NCI-H510A treated with DMSO at 0.1 percent for 48 hours (cell line): ENCODE measurements at regions not wholly inside any gene's neighbourhood (a gene's known extent, or its start where the extent isn't known, plus 50 kb on each side); places are given as distances from the start of the nearest gene placed in this dataset.
A peak's percentile ranks its signal among the peaks of the same experiment; 100 is the strongest.

Experiments
- DNase-seq: peaks from one replicate; lab custom pipeline; 2025; lab: John Stamatoyannopoulos, UW

DNA sequence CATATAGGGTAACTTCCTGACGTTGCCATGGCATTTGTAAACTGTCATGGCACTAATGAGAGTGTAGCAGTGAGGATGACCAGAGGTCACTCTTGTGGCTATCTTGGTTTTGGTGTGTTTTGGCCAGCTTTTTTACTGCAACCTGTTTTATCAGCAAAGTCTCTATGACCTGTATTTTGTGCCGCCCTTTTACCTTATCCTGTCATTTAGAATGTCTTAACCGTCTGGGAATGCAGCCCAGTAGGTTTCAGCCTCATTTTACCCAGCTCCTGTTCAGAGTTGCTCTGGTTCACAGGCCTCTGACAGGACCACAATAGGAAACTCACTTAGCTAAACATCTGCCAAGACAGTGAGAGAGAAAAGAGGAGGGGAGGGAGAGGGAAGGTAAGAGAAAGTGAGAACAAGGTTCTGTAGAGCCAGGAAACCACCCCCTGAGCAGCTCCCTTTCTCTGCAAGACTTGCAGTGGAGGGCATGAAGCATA is 64.8 kb upstream of the PLEKHG3 start:
- DNase-seq, result no peak

DNA sequence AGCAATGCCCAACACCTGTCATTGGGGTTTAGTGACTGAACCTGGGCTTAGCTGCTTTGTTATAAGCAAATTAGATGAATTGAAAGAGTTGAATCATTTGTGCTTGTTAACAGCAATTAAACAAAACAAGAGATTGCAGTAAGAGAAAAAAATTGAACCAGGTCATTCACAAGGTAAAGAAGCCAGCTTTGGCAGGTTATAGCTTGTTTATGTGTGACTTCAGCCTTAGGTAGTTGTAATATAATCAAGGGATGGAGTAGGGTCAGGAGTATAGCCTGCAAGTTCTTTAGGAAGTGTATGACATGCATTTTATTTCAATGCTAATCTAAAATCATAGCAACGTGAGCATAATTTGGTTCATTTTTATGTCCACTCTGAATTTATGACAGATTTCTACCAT is 63.4 kb upstream of the PLEKHG3 start:
- no peak for DNase-seq

DNA sequence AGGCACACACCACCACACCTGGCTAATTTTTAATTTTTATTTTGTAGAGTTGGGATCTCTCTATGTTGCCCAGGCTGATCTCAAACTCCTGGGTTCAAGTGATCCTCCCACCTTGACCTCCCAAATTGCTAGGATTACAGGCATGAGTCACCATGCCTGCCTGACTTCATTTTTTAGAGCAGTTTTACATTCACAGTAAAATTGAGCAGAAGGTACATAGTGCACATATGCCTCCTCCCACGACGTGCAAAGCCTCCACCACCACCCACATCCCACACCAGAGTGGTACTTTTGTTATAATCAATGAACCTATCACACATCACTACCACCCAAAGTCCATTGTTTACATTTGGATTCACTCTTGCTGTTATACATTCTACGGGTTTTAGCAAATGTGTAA is 62.5 kb upstream of the PLEKHG3 start:
- DNase-seq, result no peak

DNA sequence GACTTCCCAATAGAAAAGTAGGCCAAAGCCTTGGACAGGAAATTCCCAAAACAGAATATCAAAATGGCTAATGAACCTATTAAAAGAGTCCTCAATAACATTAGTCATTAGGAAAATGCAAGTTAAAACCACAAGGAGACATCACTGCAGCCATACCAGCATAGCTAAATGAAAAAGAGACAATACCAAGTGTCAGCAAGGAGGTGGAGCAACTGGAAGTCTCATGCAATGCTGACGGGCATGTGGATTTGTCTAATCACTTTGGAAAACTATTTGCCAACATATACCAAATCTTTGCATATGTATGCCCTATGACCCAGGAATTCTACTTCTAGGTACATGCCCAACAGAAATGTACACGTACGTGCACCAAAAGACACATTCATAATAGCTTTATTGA is 60.5 kb upstream of the PLEKHG3 start:
- DNase-seq, result no peak

DNA sequence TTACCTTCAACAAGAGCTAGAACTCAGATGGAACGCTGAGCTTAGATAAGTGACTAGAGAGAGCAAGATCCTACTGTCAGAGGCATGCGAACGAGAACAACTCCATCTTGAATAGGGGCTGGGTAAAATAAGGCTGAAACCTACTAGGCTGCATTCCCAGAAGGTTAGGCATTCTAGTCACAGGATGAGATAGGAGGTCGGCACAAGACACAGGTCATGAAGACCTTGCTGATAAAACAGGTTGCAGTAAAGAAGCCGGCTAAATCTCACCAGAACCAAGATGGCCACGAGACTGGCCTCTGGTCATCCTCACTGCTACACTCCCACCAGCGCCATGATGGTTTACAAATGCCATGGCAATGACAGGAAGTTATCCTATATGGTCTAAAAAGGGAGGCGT is 59.6 kb upstream of the PLEKHG3 start:
- DNase-seq, result no peak

DNA sequence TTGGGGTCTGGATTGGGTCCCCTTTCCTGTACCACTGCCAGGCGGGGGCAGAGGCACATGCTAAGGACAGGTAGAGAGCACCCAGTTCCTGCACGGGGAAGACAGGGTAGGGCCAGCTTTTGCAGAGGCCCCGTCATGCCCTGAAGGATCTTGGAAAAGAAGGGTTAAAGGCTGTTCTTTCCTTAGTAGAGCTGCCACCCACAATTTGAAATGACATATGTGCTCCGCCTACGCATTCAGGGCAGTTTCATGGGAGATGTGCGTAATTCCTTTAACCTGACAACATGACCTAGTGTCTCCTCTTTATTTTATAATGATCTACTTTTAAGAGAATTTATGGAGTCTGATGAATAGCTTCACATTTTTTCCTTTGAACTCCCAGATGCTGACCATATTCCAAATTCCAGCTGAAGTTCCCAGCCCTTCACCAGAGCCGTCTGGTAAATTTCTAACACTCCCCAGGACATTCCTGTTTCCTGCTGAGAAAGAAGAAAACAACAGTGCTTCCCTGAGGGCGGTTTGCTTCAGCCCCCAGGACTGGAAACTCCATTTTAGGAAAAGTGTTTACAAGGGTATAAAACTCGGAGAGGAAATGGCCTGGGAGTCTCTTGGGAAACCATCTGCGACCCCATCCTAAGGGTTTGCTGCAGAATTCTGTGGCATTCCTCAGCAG is 58.9 kb upstream of the PLEKHG3 start:
- no peak for DNase-seq

DNA sequence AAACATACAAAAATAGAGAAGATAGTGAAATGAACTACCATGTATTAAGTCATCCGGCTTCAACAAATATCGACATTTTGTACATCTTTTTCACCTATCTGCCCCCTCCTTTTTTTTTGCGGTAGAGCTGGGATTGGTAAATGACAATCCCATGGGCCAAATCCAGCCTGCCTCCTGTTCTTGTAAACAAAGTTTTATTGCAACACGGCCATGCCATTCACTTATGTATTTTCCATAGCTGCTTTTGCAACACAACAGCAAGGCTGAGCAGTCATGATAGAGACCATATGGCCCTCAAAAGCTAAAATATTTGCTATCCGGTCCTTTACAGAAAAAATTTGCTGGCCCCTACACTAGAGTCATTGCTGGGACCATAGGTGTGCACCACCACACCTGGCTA is 58.1 kb upstream of the PLEKHG3 start:
- DNase-seq, result no peak

DNA sequence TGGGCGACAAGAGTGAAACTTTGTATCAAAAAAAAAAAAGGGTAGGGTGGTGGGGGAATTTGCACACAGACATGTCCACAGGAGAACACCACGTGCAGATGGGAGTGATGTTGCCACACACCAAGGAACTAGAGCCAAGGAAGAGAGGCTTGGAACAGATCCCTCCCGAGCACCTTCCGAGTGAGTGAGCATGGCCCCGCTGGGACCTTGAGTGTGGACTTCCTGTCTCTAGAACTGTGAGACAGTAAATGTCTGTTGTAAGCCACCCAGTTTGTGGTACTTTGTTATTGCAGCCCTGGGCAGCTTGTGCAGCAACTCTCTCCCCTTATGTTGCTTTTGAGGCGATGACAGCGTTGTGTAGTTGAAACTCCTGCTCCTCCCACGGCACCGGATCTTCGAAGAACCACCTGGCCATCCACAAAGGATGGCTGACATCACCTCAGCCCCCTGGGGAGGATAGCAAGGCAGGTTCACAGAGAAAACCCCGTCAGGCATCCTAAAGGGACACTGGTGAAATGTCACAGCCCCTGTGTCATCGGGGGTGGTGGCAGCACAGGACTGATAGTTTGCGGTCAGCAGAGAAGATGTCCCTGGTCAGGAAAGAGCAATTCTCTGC is 54.7 kb upstream of the PLEKHG3 start:
- no peak for DNase-seq

DNA sequence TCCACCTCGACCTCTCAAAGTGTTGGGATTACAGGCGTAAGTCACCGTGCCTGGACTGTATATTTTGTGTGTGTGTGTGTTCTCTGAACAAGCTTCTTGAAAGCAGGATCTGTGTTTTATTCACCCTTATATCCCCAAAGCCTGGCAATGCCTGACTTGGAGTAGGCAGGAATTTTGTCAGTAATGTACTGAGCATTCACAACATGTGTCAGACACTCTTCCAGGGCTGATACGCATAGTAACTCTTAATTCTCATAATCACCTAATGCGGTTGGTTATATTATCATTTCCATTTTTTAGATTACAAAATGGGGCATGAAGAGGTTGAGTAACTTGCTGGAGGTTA is 50.4 kb upstream of the PLEKHG3 start:
- DNase-seq, result no peak

DNA sequence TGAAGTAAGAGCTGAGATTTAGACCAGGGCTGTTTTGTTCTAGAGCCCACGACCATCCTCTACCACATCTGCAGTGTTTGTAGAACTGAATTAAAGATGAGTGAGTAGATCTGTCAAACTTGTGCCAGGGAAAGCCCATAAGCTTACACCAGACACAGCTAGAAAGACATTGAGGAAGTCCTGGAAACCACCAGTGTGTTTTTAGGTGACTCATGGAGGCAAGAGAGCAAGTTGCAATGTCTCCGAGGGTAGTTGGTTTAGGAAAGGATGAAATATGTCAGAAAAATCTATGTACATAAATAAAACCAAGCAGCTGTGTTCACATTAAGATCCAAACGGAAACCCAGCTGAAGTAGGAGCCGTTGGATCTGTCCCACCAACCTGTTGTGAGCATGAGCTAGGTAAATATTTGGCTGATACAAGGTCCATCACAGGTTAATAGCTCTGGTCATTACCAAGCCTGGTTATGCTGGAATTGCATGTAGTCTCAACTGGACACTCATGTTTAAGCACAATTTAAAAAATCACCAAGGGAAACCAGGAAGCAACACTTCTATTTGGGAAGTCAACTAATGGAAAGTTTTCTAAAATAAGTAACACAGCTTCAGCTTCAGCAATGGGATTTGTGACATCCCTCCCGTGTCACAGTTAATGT is 49.9 kb upstream of the PLEKHG3 start:
- peak; percentile 6 for DNase-seq
